ENCODE measurements at regions not wholly inside any gene's neighbourhood (a gene's known extent, or its start where the extent isn't known, plus 50 kb on each side); places are given as distances from the start of the nearest gene placed in this dataset.

- peaks cover 0 to 9% (median 0%) of the 10 kb centered on the region in 3 experiments; a peak in 2 of 7 replicates for H3K36me3 Mint-ChIP-seq (ENCODE audit: insufficient read depth in 1 of 3, low read depth in 3 of 3)
- Histone ChIP-seq H3K4me2 (ENCODE audit: insufficient read depth, insufficient read length, low read length) (no peak overlapping the region), H3K9me3 (ENCODE audit: control insufficient read depth, low read depth, low read length) (no peaks in the 10 kb centered on the region), H4K91ac (ENCODE audit: insufficient read length, low read depth, low read length) (no peak overlapping the region), H2BK12ac (ENCODE audit: insufficient read length, low read depth, low read length) (no peak overlapping the region), H2BK20ac (ENCODE audit: low read depth, low read length, poor library complexity, severe bottlenecking) (no peak overlapping the region), H3K27ac (ENCODE audit: insufficient read length, low read depth, low read length) (no peak overlapping the region), H2BK5ac (ENCODE audit: insufficient read length, low read length) (no peak overlapping the region), H3K4me1 (ENCODE audit: insufficient read depth, low read length) (peaks cover 16% of the 10 kb centered on the region), H3K79me1 (ENCODE audit: insufficient read depth, low read depth, low read length, poor library complexity, severe bottlenecking) (no peaks in the 10 kb centered on the region), H4K5ac (ENCODE audit: insufficient read length, low read depth, low read length) (no peak overlapping the region), H3T11ph (ENCODE audit: low read length) (no peak overlapping the region), H3K18ac (ENCODE audit: insufficient read length, low read depth, low read length) (no peak overlapping the region), H3K9ac (ENCODE audit: extremely low read depth, insufficient read length, low read length) (no peak overlapping the region), H2AK5ac (ENCODE audit: insufficient read length, low read length) (no peak overlapping the region), H4K8ac (replicated peaks; ENCODE audit: insufficient read length, low read depth, low read length) (no peak overlapping the region), H3K27me3 (ENCODE audit: insufficient read depth, low read length) (no peaks in the 10 kb centered on the region), H2AFZ (ENCODE audit: low read length) (no peak overlapping the region), H3K79me2 (ENCODE audit: insufficient read depth, low read length) (no peaks in the 10 kb centered on the region; the same call in 1 of the 2 replicates), H3K4ac (ENCODE audit: low read depth, low read length) (no peak overlapping the region), H2BK120ac (ENCODE audit: low read depth, low read length, poor library complexity, severe bottlenecking) (no peak overlapping the region), H3K23ac (ENCODE audit: insufficient read length, low read depth, low read length) (no peak overlapping the region), H3K14ac (ENCODE audit: insufficient read depth, low read length) (no peak overlapping the region), H3K23me2 (ENCODE audit: insufficient read length, low read depth, low read length, poor library complexity, severe bottlenecking) (no peaks in the 10 kb centered on the region), H4K20me1 (ENCODE audit: control insufficient read depth, insufficient read depth, insufficient read length) (no peaks in the 10 kb centered on the region), H2BK15ac (ENCODE audit: low read depth, low read length) (no peak overlapping the region), H3K56ac (ENCODE audit: insufficient read length, low read depth, low read length) (no peak overlapping the region)
- peaks cover 0 to 7% of the 10 kb centered on the region in 2 experiments; a peak in 2 of 5 replicates for H3K9me3 Mint-ChIP-seq
- DNase-seq, result no peak
- WGBS (ENCODE audit: extremely low coverage, insufficient read length, low lambda C conversion rate), result no CpG with 5 or more reads among the region's 4 CpGs
- peak overlapping the region in 1 of 3 experiments; percentile 57; a peak in 1 of 7 replicates for H3K27ac Mint-ChIP-seq
- H3K27me3 Mint-ChIP-seq (ENCODE audit: low read depth), result peaks cover 3% of the 10 kb centered on the region; the same call in 1 of the 2 replicates
- peaks cover 59 to 62% of the 10 kb centered on the region in 2 experiments for H3K4me1 Mint-ChIP-seq
- TF ChIP-seq CTCF (conservative IDR thresholded peaks at IDR 0.05), result no peak
- H3K4me3 Mint-ChIP-seq, result no peak overlapping the region
These were observed 270.8 kb upstream of the TOPAZ1 start for GRCh38 chr3:43970920-43971319.

All from H9 (cell line).